NB4 (cell line): ENCODE measurements at regions not wholly inside any gene's neighbourhood (a gene's known extent, or its start where the extent isn't known, plus 50 kb on each side); places are given as distances from the start of the nearest gene placed in this dataset.
"Not testable (repeated sequence)": the region's sequence is repeated elsewhere in the genome, so short reads cannot be mapped to it uniquely, and the experiment has no call there.

Experiments used
- DNase-seq: peaks from one replicate; pipeline ENCODE4 v3.0.0; 2010; ENCODE audit warnings: low read depth
- H3K4me3 ChIP-seq: one replicate; pipeline ENCODE4 v1.5.1; 2011; ENCODE audit warnings: mild to moderate bottlenecking, low read depth, low read length, moderate library complexity
- MAX ChIP-seq: IDR thresholded peaks from 2 replicates; pipeline ENCODE4 v1.6.1; 2011; ENCODE audit warnings: low read depth, low read length
- MYC ChIP-seq: IDR thresholded peaks from 2 replicates; pipeline ENCODE4 v1.6.1; 2011; ENCODE audit warnings: low read depth, low read length
- POLR2A ChIP-seq: IDR thresholded peaks from 2 replicates; pipeline ENCODE4 v1.6.1; 2011; ENCODE audit warnings: mild to moderate bottlenecking; ENCODE audit not compliant: insufficient read length; ENCODE audit errors: extremely low read depth
- TF ChIP-seq, protein P1 (sequence below): IDR thresholded peaks from one replicate; pipeline ENCODE4 v1.5.1; 2012; ENCODE audit warnings: low read depth, low read length

DNA sequence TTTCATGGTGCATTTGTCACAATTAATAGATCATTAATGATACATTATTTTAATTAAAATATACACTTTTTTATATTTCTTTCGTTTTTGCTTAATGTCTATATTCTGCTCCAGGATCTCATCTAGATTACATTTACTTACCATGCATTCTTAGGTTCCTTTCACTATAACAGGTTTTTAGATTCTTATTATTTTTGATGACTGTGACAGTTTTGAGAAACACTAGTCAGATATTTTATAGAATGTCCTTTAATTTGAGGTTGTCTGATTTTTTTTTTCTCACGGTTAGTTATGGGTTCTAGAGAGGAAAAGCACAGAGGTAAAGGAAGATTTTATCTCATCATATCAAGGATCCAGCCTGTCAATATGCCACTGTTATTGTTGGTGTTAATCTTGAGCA is 595.8 kb upstream of the BCHE start:
- H3K4me3 ChIP-seq = no peak overlapping the region
- no peak for DNase-seq
- TF ChIP-seq, protein P1, sequence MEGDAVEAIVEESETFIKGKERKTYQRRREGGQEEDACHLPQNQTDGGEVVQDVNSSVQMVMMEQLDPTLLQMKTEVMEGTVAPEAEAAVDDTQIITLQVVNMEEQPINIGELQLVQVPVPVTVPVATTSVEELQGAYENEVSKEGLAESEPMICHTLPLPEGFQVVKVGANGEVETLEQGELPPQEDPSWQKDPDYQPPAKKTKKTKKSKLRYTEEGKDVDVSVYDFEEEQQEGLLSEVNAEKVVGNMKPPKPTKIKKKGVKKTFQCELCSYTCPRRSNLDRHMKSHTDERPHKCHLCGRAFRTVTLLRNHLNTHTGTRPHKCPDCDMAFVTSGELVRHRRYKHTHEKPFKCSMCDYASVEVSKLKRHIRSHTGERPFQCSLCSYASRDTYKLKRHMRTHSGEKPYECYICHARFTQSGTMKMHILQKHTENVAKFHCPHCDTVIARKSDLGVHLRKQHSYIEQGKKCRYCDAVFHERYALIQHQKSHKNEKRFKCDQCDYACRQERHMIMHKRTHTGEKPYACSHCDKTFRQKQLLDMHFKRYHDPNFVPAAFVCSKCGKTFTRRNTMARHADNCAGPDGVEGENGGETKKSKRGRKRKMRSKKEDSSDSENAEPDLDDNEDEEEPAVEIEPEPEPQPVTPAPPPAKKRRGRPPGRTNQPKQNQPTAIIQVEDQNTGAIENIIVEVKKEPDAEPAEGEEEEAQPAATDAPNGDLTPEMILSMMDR = no peak
- TF ChIP-seq MAX = no peak
- no peak for TF ChIP-seq POLR2A

DNA sequence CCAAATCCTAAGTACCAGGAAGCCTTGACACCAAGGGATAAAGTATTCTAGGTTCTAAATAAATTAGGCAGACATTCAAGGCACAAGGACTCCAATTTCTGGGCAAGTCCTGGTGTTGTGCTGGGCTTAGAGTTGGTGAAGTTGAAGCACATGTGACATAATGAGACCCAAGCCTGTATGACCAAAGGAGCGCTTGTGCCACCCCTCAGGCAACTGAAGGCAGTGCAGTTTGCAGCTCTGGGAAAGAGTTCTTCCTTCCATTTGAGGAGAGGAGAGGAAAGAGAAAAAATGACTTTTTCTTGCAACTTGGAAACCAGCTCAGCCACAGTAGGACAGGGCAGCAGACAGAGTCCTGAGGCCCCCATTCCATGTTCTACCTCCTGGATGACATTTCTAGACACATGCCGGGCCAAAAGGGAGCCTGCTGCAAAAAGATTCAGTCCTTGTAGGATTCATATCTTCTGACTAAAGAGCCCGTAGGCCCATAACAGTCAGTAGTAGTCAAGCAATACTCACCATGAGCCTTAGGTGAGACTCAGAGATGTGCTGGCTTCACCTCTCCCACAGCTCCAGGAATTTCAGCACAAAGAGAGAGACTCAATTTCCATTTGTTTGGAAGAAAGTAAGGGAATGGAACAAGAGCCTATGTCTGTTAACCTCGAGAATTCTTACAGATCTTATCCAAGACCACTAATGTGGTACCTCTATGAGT is 588.8 kb upstream of the BCHE start:
- TF ChIP-seq MAX = peak; percentile 70
- no peak for TF ChIP-seq POLR2A
- TF ChIP-seq MYC = peak; percentile 55
- TF ChIP-seq, protein P1 = peak; percentile 6
- no peak overlapping the region for H3K4me3 ChIP-seq
- no peak for DNase-seq

DNA sequence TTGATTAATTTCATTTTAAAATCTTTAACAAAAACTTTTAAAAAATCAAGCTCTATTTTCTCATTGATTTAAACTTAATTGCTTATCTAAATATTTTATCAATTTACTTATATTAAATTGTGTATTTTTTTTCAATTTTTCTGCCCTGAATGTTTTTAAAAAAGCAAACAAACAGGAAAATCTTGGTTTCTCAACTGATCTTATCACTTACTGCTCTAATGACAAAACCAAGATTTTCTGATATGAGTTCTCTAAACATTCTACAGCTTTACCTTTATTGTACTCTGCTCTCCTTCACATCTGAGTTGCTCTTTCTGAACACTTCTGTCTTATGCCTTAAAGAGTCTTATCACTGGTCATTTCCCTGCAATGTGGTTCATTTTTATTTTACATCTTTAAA is 587.8 kb upstream of the BCHE start:
- no peak for DNase-seq
- H3K4me3 ChIP-seq = no peak overlapping the region
- TF ChIP-seq MYC (no peak), MAX (no peak), POLR2A (no peak)
- TF ChIP-seq, protein P1 = no peak

GRCh38 chr3:166423824-166424513 is 586.7 kb upstream of the BCHE start:
- H3K4me3 ChIP-seq, DNase-seq: not testable (repeated sequence)

GRCh38 chr3:166422556-166422955 is 585.3 kb upstream of the BCHE start:
- no peak for DNase-seq
- TF ChIP-seq MYC (no peak), MAX (no peak), POLR2A (no peak)
- TF ChIP-seq, protein P1 = no peak
- no peak overlapping the region for H3K4me3 ChIP-seq

GRCh38 chr3:166420071-166420470 is 582.8 kb upstream of the BCHE start:
- no peak for DNase-seq
- H3K4me3 ChIP-seq = no peak overlapping the region
- TF ChIP-seq, protein P1 = no peak
